HG03139 (cell line): ENCODE measurements at regions not wholly inside any gene's neighbourhood (a gene's known extent, or its start where the extent isn't known, plus 50 kb on each side); places are given as distances from the start of the nearest gene placed in this dataset.
"Not testable (repeated sequence)": the region's sequence is repeated elsewhere in the genome, so short reads cannot be mapped to it uniquely, and the experiment has no call there.

ENCODE experiments used
- ATAC-seq: cut with Tn5 transposase; IDR thresholded peaks from one replicate; pipeline ENCODE4 v1.9.1; 2021; ENCODE audit not compliant: unreplicated experiment

DNA sequence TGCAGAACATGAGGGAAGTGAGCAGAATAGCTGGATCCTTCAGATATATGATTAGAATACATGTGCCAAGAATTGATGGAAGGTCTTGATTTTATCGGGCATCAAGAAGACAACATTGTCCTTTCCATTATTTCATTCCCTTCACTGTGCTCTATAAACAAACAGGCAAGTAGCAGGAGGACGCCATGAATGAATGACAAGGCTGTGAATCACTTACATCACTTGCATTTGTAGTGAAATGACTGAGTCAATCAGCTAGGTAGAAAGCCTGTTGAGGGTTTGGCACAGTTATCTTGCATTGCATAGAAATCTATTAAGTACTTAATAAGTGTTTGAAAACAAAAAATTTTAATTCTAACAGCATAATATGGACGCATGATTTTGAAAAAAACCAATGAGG, 548.8 kb upstream of the IZUMO3 start:
- ATAC-seq: no peak

GRCh38 chr9:25078202-25078601, 532.5 kb upstream of the IZUMO3 start:
- ATAC-seq: no peak

- ATAC-seq: no peak
Measured at GRCh38 chr9:25048098-25048724, 502.5 kb upstream of the IZUMO3 start.

DNA sequence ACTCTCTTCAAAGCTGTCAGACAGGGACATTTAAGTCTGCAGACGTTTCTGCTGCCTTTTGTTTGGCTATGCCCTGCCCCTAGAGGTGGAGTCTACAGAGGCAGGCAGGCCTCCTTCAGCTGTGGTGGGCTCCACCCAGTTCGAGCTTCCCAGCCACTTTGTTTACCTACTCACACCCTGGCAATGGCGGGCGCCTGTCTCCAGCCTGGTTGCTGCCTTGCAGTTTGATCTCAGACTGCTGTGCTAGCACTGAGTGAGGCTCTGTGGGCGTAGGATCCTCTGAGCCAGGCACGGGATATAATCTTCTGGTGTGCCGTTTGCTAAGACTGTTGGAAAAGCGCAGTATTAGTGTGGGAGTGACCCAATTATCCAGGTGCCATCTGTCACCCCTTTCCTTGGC, 499.8 kb upstream of the IZUMO3 start:
- not testable (repeated sequence) for ATAC-seq

DNA sequence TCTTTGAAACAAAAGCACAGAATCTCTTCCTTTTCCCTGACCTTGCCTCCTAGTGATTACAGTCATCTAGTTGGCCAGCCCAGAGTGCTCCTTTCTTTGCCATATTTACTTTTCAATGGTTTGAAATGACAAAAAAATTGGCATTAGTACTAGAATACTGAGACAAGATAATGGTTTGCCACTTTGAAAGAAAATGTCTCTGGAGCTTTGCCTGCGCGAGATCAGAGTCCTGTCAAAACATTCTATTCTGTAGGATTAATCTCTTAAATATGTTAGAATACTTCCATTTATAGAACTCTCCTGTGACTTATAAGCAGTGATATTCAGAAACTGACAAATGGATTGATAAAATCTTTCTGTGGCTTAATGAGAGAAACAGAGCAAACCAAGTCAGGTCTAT, 484.0 kb upstream of the IZUMO3 start:
- ATAC-seq: no peak

DNA sequence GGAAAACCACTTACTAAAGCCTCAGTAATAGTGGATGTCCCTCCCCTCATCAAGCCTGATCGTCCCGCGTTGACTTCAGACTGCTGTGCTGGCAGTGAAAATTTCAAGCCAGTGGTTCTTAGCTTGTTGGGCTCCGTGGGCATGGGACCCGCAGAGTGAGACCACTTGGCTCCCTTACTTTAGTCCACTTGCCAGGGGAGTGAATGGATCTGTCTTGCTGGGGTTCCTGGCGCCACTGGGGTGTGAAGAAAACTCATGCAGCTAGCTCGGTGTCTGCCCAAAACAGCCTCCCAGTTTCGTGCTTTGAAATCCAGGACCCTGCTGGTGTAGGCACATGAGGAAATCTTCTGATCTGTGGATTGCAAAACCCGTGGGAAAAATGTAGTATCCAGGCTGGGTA, 480.0 kb upstream of the IZUMO3 start:
- no peak for ATAC-seq

DNA sequence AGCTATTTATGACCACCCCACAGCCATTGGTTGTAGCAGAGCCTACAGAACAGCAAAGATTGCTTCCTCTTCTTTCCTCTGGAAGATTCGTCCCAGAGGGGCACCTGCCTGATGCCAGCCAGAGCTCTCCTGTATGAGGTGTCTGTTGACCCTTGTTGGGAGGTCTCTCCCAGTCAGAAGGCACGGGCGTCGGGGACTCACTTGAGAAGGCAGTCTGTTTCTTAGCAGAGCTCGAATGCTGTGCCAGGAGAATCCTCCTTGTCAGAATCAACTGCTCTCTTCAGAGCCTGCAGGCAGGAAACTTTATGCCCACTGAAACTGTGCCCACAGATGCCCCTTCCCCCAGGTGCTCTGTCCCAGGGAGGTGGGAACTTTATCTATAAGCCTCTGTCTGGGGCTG, 479.5 kb upstream of the IZUMO3 start:
- ATAC-seq: no peak

- ATAC-seq: no peak
Measured at GRCh38 chr9:25017779-25018178, 472.1 kb upstream of the IZUMO3 start.

DNA sequence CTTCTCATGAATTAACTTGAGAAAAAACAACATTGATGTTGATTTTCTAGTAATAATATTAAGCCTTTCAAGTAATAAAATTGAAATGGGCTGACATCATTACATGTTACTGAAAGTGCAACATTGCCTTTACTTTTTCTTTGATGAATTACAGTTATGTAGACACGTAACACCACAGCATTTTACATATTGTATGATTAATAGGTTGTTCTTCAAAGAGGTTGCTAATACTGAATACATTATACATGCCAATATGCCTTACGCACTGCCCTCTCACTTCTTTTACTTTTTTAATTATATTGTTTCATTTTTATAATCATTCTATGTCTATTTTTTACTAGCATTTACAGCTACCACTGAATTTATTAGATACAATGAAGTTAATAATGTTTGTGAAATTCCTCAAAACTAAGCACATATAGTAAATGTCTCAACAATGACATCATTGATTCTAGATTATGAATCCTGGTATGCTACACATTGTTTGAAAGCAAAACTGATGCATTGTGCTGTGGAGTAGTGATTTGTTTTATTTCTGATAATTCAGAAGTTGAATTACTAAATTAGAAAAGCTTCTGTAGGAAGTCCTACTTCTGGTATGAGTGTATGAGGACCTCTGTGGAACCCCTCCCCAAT, 464.4 kb upstream of the IZUMO3 start:
- no peak for ATAC-seq

DNA sequence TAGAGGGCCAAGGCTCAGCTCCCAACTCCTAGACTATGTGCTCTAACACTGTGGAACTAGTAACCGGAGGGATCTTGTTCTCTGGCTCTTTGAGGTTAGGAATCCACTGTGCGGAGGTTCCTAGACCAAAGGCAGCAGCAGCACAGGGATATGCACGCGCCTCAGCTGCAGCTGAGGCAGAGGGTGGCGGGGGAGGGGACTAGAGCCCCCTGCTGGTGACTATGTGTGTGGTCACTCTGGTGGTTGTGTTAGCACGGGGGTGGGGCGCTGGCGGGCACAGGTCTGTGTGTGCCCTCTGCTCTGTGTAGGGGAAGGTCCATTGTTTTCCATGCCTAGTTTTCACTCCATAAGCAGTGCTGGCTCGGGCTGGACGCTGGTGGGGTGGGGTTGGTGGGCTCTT, 458.0 kb upstream of the IZUMO3 start:
- ATAC-seq: no peak

DNA sequence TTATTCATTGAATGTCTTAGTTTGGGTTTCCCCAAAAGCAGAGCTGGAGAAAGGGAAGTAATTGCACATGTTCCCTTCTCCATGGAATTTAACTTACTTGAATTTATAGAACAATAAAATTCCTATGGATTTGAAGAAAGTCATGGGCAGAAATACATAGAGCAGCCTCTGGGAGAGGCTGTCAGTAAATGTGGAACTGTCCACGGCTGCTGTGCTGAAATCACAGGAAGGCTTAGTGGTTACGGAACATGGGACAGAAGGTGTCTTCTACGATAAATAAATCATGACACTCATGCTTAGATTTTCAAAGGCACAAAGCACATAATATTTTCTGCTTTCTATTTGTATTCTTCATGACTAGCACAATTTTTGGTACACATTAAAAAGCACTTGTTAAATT, 440.6 kb upstream of the IZUMO3 start:
- ATAC-seq: no peak

GRCh38 chr9:24970780-24971179, 425.1 kb upstream of the IZUMO3 start:
- not testable (repeated sequence) for ATAC-seq

GRCh38 chr9:24961762-24962161, 416.1 kb upstream of the IZUMO3 start:
- ATAC-seq: no peak

- ATAC-seq: no peak
Measured at GRCh38 chr9:24953070-24953469, 407.4 kb upstream of the IZUMO3 start.

- no peak for ATAC-seq
Measured at GRCh38 chr9:24939109-24939850, 393.6 kb upstream of the IZUMO3 start.

DNA sequence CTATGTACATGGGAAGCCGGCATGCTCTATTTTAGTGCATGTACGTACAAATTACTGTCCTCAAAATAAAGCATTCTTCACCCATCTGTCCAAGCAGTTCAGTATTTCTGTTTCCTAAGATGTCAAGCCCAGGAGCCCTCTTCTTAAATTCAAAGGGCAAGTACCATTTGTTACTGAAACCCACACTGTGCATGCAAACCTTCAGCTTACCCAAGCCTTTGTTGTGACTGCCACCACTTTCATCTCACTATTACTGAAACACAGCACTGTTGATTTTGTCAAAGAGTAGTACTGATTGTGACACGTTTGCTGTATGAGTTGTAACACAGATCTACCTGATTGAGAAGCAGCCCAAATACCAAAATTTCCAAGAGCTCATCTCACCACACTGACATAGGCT, 390.4 kb upstream of the IZUMO3 start:
- ATAC-seq: no peak

DNA sequence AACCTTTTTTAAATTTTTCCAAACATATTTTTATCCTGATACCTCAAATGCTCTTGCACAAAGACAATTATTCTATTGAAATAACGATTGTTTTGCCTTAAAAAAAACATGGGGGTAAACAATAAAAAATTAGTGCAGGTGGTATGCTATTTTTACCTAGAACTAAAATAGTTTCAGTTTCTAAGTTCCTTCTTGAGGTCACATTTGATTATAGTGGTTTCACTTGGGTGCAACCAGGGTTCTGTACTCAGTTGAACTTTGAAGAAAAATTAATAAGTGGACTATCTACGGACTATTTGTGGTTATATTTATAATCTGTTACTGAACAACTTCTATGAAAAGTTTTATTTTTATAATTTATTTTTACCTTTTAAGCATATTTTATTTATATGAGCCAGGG, 387.1 kb upstream of the IZUMO3 start:
- peak; percentile 56 for ATAC-seq

DNA sequence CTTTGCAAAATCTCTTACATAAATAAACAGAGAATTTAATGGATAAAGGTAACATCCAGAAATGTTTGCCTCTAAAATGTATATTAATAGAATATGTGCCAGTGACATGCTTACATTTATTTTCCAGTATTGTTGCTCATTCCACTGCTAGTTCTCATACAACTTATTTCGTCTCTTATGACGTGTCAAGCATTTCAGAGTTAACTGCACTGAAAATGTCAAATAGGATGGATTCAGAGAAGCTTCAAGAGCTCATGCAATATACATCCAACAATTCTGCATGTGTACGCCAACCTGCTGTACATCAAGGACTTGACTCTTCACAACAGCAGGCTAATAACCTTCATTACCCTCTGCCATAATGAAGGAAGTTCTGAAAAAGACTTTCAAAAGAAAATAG, 386.2 kb upstream of the IZUMO3 start:
- ATAC-seq: no peak

- no peak for ATAC-seq
Measured at GRCh38 chr9:24912767-24913166, 367.1 kb upstream of the IZUMO3 start.

- ATAC-seq: no peak
Measured at GRCh38 chr9:24901319-24901718, 355.6 kb upstream of the IZUMO3 start.

- ATAC-seq: no peak
Measured at GRCh38 chr9:24900179-24900578, 354.5 kb upstream of the IZUMO3 start.

GRCh38 chr9:24899463-24899862, 353.8 kb upstream of the IZUMO3 start:
- ATAC-seq: no peak
